Activated CD4-positive, alpha-beta T cell treated with anti-CD3 and anti-CD28 coated beads for 48 hours (primary cell): ENCODE measurements at regions not wholly inside any gene's neighbourhood (a gene's known extent, or its start where the extent isn't known, plus 50 kb on each side); places are given as distances from the start of the nearest gene placed in this dataset.

Experiments
- DNase-seq: peaks from one replicate; pipeline ENCODE4 v3.0.0-alpha.2; 2020

DNA sequence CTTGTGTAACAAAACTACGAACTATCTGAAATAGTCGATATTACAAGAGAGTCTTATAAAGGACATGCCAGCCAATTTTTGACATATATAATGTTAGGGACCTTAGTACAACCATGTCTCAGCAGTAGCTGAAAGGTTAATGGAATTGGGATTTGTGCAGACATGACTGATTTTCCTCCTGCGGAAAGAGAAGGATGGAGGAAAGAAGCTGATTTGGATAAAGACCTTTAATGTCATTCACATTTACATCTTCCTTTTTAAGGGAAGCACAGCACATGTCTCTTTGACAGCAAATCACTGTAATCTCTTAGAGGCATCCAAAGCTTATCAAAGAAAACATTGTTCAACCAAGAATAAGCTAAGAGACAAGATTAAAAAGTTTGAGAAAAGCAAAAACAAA is 1976.2 kb upstream of the IGFBP7 start:
- no peak for DNase-seq

DNA sequence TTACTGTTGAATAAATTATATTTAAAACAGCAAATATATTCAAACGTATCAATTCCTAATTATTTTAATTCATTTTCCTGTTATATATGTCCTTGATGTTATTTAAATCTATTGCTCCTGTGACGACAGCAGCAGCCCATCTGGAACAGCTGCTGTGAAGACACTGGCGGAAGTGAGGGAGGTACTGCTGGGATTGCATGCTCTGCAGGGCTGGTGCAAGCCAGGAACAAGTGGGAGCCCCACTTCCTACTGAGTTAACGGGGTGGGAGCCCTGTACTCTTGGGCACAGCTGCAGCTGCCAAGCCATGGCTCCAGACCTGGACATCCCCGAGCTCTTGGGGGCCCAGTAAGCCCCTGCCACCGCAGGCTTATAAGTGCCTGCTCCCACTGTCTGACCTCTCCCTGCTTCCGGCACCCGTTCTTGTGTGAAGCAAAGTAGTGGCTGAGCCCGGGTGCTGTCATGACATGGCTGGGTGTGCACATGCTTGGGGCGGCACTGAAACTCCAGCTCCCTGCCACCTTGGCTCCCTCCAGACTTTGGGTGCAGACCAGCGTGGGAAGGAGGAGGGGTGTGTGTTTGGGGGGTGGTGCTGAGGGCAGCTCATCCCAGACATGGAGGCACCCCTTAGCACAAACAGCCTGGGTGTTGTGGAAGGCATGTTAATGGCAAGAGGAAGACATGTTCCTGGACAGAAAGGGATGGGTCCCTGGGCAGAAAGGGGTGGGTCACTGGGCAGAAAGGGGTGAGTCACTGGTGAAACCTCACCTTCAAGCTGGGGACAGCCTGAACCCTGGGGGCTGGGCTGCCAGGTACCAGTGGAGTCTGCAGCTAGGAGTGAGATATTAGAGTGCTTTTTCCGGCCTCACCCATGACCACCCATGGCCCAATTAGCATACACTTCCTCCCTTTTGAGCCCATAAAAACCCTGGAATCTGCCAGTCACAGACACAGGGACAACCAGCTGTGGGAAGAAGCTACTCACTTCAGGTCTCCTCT is 1981.3 kb upstream of the IGFBP7 start:
- no peak for DNase-seq

DNA sequence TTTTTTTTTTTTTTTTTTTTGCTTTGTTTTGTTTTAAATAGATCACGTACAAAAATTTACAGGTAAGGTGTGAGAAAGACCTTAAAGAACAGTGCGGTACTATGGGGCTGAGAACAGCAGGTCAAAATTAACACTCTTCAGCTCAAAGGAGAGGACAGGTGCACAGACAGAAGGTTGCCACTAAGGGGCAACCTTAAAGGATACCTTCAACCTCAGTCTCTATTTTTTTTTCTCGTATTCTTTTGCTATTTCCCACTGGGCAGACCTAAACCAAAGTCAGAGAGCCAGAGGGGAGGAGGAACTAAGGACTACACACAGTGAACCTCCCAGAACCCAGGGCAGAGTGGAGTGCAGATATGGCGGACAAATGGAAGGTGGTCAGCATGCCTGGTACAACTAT is 1984.3 kb upstream of the IGFBP7 start:
- no peak for DNase-seq

DNA sequence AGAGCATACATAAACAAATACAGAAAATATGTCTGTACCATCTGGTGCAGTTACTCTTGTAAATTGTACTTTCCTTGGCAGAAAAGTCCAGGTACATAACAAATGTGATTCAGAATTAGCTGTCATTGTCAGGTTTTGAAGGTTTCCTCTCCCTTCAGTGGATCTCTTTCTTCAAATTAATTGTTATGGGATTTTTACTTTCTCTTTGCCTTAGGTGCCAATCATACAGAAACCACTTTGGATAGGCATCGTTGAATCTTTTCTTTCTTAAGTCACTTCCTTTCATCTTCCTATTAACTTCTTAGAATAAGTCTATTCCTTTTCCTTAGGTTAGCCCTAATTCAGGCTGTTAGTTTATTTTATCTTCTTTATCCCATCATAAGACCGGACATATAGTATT is 1992.1 kb upstream of the IGFBP7 start:
- no peak for DNase-seq

DNA sequence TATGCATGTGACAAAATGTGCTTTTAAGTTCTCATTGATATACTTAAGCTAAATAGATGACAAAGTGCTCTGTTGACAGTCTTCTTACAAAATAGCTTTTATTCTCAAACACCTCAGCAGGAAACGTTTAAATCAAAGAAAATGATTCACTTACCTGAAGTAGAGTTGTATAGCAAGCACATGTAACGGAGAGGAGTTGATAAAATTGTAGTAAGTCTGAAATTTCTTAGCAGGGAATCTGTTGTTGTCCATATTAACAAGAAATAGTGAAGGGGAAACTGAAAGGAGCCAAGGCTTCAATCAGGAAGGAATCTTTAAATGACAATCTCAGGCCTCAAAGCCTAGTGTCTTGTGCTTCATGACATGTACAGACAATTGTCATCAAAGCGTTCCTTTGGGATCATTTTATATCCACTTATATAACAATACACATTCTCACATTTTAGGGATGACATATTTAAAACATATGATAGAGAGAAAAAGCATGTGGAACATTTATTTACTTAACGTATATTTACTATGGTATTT is 2010.2 kb upstream of the IGFBP7 start:
- DNase-seq, result no peak

DNA sequence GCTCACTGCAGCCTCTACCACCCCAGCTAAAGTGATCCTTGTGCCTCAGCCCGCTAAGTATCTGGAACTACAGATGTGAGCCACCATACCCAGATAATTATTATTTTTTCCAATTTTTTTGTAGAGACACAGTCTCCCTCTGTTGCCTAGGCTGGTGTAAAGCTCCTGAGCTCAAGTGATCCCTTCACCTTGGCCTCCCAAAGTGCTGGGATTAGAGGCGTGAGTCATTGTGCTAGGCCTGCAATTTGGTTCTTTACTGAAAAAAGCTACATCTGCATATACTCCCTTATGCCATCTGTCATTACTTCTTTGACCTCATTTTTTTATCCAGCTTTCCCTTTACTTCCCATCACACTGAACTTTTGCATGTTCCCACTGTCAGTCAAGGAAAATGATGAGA is 2012.4 kb upstream of the IGFBP7 start:
- no peak for DNase-seq

DNA sequence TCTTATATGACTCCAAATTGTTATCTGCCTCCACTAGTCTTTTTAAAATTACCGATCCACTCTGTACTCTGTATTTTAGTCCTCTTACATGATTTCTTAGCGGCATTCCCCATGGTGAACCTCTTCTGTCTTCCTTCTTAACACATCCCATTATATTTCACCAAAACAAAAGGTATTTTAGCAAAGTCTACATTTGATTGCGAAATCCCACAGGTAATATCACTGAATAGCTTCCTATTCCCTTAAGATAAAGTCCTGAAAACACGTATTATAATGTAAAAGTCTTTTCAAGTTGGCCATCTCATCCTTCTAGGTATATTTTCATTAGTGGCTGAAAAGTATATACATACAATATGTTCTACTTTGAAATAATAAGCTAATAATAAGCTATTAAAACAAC is 2016.0 kb upstream of the IGFBP7 start:
- DNase-seq, result no peak

DNA sequence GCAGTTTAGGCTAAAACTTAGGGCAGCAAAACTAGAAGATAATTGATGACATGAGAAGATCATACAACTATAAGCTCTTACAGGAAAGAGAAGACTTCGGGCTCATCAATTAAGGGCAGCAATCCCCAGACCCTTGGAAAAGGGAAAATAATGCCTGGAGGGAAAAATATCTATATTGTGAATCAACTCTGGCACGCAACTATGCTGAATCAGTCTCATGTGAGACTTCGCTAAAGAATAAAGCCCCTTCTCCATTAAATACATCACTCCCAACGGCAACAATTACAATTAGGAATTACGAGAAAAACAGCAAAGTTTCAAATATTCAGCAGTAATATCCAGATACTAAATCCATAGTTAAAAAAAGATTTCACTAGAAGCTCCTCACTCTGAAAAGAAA is 2016.8 kb upstream of the IGFBP7 start:
- no peak for DNase-seq

DNA sequence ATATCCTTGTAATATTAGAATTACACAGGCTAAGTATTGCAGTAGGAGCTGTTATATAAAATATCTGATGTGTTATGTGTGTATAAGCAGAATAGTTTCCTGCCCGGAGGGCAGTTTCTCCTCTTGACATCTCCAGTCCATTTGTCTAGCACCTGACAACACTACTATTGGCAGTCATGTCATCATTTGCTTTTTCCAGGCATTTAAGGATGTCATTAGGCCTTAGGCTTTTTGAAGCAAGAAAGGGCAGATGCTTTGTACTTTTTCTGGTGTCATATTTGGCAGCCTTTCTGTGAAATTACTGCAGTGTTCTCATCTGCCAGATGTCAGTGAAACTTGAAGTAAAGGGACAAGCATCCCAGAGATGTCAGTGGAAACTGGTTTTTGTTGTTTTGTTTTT is 2017.6 kb upstream of the IGFBP7 start:
- no peak for DNase-seq

DNA sequence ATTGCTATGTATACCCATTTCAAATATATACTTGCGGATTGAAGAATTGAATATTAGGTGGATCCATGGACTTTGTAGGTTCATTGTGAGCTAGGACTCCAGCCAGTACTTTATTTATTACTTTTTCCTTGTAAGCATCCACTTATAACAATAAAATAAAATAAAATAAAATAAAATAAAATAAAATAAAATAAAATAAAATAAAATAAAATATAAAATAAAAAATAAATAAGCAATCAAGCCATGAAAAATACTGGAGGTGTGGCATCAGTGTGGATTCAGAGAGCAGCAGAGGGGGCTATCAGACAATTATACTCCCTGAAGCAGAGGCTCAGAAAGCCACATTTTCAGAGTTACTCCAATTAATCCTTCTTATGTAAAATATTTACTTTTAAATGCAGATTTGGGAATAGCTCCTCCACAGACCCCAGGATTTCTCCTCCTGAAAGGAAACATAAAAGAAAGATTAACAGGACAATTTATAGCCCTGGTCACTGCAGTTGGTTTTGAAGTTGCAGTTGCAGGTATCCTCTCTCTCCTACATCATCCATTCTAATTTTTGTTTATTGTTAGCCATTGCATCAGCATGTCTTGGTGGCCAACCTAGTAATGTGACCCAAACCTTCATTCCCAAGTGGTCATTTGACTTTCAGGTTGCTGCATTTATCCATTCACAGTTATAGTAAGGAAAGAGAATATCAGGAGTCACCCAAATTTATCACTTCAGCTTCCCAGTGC is 2025.2 kb upstream of the IGFBP7 start:
- no peak for DNase-seq

DNA sequence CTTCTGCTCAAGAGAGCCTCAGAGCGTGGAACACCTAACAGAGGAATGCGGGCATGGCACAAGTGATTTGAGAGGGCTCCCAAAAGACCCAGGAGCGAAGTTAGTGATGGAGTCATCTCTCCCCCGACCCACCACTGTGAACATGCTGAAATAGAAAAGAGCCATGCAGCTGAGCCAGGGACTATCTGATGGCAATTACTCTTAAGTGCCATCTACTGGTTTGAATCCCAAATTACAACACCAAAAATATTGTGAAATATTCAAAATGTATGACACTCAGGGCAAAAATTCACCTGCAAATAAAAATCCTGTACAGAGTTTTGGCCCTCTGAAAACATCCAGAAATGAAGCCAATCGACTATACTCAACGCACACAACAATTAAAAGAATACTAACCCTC is 2038.9 kb upstream of the ADGRL3 start:
- DNase-seq, result no peak

DNA sequence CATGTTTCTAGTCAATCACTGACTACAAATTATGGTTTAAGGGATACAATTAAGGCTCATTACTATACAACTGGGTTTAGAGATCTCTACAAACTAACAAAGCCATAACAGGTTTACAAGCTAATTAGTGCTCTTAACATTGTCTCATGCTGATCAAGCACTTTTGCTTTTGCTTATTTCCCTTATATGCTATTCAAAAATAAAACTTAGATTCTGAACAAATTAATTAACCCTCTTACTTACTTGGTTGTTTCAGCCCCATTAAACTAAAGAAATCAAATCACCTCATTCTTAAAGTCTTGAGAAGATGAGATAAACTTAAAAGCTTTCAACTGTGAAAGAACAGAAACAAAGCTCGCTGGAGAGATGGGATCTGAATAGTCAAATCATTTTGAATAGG is 2024.5 kb upstream of the ADGRL3 start:
- no peak for DNase-seq

DNA sequence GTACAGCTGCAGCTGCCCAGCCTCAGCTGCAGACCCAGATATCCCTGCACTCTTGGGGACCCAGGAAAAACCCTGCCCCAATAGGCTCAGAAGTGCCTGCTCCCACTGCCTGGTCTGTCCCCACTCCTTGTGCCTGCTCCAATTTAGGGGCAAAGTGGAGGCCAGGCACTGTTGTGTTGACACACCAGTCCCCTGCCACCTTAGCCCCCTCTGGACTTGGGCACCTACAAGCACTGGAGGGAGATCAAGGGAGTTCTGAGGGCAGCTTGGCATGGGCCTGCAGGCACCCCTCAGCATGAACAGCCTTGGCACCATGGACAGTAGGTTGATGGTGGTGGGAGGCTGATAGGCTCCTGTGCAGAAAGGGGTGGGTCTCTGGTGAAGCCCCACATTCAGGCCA is 2020.8 kb upstream of the ADGRL3 start:
- no peak for DNase-seq

DNA sequence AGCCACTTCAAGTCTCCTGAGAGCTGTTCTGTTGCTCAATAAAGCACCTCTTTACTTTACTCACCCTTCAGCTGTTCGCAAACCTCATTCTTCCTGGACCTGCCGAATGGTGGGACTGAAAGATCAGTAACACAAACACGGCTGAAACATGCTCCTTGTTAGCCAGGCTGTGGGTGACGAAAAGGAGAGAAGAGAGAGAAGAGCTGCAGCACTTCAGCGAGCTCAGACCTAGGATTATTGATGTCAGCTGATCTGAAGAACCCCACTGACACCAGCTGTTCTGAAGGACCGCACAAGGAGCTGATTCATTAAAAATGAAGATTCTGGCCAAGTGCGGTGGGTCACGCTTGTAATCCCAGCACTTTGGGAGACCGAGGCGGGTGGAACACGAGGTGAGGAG is 2020.0 kb upstream of the ADGRL3 start:
- DNase-seq, result no peak

DNA sequence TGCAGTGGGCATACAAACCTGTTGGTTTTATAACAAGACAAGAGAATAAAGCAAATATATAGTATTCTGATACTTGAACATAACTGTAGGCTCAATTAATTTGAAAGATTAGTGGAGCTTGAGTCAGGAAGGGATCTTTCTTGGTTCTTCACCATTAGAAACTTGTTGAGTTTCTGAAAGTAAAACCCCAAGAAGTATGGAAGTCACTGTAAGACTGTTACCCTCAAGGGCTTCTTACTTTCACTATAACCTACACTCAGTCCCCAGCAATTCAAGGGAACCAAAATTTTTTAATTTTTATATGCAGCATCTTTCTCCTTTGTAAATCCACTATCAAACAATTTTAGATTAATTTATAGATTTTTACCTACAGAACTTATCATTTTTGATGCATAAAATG is 2019.2 kb upstream of the ADGRL3 start:
- DNase-seq, result no peak

DNA sequence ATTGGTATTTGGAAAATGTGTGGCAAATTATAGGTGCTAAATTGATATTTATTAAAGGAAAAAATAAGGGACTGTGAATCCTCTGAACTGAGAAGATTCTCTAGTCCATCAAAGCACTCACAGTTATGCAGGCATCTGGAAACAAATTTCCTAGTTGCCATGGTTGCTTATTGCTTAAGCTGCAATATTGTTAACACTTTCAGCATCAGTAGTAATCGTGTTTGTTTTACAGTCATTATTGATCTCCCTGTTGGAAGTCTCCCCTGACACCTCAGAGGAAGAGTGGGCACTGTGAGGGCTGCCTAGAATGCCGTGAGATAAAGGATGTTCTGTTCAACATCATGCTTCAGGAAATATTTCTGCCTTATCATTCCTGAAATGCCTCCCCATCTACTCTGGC is 2004.3 kb upstream of the ADGRL3 start:
- DNase-seq, result no peak

DNA sequence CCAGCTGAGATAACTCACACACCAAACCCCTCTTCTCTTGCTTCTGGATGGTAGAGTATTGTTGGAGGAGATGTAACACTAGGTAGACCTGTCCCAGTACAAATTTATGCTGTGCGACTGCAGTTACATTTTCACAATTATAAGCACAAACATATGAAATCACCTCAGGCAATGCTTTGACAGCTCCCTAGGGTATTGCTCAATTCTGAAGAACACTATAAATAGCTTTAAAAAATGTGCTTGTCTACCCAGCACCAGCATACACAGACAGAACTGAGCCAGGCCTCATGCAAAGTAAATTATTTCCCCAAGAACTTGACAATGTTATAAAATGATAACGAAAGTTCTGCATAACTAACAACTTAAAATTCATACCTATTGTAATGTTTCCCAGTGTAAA is 1999.1 kb upstream of the ADGRL3 start:
- DNase-seq, result no peak

DNA sequence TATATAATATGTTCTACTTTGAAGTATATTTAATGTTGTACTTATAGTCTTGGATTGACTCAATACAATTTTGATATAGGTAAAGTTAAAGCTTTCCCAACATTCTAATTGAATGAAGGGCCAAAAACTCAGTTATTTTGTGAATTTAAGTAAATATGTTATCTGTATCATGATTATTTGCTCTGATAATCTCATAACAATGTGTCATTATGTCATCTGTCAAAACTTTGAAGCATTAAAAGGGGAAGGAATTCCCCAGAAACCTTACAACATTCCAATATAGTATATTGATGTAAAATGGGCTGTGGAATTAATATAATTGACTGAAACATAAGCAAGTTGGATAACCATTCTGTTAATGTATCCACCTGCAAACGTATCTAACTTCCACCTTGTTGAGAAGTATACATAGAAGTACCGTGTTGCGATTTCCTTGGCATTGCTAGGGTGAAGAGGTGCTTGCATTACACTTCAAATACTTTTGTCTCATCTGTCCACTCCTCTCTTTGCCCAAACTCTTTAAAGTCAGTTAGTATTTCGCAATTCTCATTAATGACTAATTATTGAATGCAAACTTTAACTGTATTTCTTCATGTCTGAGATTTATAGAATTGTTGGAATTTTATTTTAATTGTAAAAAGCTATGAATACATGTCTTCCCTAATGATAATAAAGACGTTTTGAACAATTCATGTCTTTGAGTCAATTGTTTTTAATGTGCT is 1982.1 kb upstream of the ADGRL3 start:
- DNase-seq, result no peak

DNA sequence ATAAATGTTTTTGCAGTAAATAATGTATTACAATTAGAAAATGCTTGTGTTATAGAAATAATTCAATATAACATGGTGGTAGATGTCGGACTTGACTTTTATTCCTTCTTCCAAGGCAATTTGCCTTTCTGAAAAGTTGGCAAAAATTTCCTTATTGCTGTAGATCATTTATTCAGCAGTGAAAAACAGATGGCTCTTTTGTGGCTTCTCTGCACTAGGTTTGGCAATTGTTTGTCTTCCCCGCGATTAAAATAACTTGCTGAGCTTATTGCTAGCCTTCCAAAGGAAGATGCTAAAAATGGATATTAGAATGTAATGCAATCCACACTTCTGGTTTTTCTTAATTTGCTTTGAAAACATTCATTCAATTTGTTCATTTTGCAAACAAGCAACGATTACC is 1977.9 kb upstream of the ADGRL3 start:
- no peak for DNase-seq

DNA sequence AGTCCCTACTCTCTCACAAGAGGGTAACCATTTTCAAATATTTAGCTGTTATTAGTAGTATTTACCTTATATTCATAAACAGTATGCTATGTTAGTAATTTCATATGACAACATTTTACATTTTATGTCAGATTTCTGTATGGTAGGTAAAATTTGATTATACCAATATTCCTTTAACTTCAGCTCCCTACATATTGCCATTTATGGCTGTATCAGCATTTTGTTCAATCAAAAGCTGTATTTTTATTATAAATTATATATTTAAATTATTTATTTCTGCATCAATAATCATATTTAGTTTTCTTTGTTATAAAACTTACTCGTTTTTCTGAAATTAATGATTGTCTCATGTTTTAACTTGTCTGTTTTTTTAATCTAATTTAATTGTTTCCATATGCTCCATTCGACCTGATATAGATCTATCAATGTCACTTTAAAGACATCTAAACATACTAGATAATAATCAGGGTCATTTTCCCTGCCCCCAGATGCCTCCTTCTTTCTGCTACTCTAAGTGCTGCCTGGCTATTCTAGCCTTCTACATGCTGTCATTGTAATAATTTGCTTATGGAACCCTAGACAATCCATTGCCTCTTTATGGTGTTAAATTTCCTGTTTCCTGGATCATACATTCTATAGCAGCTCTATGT is 1976.7 kb upstream of the ADGRL3 start:
- DNase-seq, result no peak

DNA sequence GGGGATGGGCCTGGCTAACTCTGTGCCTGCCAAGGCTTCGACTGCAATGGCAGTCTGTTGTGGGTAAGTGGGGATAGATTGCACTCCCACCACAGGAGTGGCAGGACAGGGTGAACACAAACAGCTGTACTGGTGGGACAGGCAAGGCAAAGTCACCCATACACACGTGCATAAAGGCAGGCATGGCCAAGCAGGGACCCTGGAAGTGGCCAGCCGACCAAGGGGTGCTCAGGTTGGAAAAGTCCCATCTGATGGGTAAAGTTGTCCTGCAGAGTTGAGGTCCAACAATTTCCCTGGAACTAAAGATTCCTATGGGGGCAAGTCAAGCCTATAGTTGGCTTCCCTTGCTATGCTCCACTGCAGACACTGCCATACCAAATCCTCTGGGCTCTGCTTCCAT is 1961.9 kb upstream of the ADGRL3 start:
- no peak for DNase-seq

DNA sequence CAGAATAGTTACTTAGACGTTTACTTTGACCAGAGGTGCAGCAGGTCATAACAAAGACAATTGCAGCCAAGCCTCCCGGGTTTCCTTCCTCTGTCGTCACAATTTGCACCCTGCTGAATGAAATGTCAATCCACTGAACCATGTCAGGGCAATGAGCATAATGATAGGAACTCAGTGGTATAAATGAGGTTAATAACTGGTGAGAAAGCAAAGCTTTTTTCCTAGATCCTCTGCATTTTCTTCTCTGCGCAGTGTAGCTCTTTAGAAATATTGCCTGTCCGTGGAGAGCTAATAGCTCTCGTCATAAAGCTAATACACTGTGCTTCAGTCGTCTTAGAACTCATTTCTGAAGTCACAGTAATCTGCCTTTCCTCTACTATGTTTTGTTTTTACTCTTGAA is 1960.1 kb upstream of the ADGRL3 start:
- DNase-seq, result no peak

DNA sequence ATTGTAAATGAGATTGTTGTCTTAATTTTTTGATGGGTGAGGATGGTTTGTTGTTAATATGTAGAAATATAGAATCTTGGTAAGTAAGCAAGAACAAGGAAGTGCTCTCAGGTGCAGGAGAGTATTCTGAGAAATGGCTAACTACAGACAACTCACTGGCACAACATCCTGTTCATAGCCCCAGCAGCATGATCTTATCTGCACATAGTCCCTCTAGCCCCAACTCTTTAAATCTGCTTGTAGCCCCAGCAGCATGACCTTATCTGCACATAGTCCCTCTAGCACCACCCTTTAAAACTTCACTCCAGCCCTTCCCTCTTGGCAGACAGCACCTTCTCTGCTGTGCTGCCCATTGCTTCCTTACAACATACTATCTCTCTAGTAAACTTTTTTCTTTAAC is 1957.1 kb upstream of the ADGRL3 start:
- DNase-seq, result no peak
